C1 segment of cervical spinal cord (tissue), 14 donors: ENCODE measurements at regions not wholly inside any gene's neighbourhood (a gene's known extent, or its start where the extent isn't known, plus 50 kb on each side); places are given as distances from the start of the nearest gene placed in this dataset.
"Not testable (repeated sequence)": the region's sequence is repeated elsewhere in the genome, so short reads cannot be mapped to it uniquely, and the experiment has no call there.

ENCODE experiments used
- DNase-seq, 14 donors: peaks; one replicate each; lab custom pipeline; 2025; lab: John Stamatoyannopoulos, UW

GRCh38 chr10:4396401-4397283 is 429.4 kb upstream of the AKR1E2 start:
- DNase-seq = no peak

DNA sequence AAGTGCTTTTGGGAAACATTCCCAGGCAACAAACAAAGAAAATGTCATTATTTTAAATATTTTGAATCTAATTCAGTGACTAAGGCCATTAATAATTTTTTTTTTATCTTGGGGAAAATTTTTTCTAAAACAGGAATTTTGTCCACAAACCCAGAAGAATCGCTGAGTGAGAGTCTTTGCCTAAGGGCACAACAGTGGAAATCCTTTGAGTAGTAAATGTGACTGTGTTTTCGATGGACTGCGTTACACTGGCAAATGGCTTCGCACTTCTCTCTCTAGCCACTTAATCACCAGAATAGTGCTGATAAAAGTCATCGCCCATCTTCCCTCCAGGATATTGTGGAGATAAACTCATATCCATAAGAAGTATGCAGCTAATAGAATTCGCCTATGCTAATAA is 430.3 kb upstream of the AKR1E2 start:
- DNase-seq = no peak

GRCh38 chr10:4394455-4394854 is 431.6 kb upstream of the AKR1E2 start:
- not testable (repeated sequence) for DNase-seq

DNA sequence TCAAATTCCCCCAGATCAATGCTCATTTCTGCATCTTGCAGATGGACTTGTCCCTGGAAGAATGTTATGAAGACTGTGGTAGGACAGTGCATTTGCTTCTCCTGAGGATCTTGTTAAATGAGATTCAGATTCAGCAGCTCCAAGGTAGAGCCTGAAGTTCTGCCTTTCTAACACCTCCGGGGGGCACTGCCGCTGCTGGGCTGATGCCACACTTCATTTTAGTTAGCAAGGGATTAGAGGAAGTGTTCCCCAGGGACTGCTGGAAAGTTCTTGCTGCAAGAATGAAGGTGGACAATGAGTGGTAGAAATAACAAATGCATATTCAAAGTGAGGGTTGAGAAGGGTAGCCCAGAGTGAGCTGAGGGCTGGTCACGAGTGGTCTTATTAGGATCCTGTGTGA is 434.3 kb upstream of the AKR1E2 start:
- no peak for DNase-seq

DNA sequence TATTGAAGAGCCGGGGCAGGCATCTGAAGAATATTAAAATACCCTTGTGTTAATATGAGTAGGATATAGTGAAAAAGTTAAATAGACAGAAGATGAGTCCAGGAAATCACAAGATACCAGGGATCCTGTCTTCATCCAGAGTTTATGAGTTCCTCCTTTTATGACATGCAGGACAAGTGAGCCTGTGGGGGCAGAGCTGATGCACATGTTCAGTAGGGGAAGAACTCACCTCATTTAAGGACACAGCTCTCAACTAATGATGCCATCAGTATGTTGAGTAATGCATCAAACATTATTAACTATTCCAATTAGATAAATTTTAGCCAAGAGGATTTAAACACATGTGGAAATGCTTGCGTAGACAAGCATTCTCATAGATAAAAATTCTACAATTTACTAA is 435.8 kb upstream of the AKR1E2 start:
- no peak for DNase-seq

DNA sequence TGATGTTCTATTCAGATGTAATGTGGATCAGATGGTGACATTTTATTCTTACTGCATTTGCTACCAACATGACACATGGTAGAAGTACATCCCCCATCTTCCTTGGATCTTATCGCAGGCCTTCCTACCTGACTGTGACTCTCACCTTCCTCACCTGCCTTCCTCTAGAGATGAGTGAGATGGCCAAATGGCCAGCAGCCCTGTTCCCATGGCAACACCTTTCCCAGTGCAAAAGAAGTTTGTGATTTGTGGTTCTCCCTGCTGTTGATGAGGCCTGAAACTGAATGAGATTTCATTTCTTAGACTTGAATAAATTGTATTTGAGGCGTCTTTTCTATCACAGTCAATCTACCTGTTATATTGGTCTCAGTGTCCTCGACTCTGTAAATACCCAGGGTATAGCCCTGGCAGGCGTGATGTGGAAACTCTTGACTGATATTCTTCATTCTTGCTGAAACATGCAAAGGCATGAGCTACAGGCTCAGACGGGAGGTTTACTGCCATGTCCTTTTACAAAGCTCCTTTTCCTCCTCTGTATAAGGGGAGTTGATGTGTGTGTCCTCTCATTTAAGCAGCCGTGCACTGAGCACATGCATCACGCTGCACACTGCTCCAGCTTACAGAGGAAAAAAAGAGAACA is 440.7 kb upstream of the AKR1E2 start:
- DNase-seq = no peak

GRCh38 chr10:4384245-4384644 is 441.8 kb upstream of the AKR1E2 start:
- DNase-seq = no peak

- no peak for DNase-seq
Measured at GRCh38 chr10:4383651-4384098, 442.3 kb upstream of the AKR1E2 start.

DNA sequence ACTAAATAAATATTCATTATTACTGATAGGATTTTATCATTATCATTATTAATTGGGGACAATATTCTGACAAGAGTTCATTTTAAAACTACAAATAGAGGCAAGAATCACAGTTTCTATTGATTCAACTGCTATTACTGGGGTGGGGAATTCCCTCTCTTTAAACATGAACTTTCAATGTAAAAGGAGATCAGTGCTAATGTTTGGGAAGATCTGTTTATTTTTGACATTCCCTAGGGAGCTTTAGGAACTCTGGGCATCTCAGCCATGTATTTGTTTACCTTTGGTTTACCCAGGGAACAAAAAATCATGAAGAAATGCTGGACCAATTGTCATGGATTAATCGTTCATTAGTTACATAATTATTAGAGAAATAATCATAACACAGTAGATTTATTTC is 443.2 kb upstream of the AKR1E2 start:
- no peak for DNase-seq

DNA sequence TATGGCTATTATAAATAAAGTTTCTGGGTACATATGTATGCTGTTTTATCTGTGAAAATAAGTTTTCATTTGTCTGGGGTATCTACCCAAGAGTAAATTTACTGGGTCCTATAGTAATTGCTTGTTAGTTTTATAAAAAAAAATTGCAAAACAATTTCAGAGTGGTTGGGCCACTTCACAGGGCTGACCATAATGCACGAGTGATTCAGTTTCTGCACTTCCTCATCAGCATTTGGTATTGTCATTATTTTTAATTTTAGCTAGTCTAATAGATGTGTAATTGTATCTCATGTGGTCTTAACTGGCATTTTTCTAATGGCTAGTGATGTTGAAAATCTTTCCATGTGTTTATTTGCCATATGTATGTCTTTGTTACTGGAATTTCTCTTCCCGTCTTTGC is 452.4 kb upstream of the AKR1E2 start:
- no peak for DNase-seq

GRCh38 chr10:4373098-4373497 is 452.9 kb upstream of the AKR1E2 start:
- no peak for DNase-seq

GRCh38 chr10:4372601-4373000 is 453.4 kb upstream of the AKR1E2 start:
- no peak for DNase-seq

- no peak for DNase-seq
Measured at GRCh38 chr10:4371691-4372295, 454.2 kb upstream of the AKR1E2 start.

DNA sequence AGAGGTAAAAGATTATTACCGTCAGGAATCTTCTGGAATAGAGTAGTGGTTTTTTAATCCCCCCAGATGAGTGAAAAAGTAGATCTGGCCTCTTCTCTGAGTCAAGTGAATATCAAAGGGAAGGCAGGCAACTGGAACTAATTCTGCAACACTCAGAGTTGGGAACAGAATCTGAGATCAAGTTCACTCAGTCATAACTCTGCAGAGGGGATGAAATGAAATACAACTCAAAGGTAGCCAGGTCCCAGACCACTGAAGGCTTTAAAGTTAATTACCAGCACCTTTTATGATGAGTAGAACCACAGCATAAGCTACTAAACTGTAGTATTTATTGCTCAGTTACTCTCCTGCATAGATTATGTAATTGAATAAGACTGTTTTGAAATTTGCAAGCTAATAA is 455.6 kb upstream of the AKR1E2 start:
- no peak for DNase-seq

- DNase-seq = no peak
Measured at GRCh38 chr10:4361581-4361980, 464.4 kb upstream of the AKR1E2 start.

DNA sequence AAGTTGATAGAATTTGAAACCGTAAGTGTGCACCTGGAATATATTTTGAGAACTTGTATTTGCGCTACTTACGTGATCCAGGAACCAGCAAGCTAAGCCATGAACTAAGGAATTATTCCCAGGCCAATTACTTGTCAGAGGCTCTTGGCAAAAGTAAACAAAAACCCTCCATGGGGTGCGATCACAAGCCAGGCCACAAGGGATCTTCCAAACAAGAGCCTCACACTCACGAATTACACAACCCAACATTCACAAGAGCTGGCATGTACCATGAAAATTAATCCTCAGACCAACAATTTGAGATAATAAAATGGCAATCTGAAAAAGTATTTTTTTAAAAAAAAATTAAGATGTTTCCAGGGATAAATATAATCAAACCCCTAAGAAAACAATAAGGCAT is 467.0 kb upstream of the AKR1E2 start:
- no peak for DNase-seq

DNA sequence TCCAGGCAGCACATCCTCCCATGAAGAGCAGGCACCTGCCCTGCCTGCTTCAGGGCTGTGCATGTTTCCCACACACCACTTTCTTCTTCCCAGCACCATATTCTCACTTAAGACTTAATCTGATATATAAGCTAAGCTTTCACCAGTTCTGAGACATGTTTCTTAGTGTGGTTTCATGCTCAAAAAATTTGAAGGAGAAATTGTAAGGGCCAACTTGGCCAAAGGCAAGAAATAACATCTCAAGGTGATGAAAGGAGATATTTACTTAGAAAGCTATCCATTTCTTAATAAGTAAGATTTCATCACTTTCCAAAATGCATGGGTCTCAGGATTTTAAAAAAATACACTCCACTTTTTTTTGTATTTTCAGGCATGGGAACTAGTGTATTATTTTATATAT is 468.1 kb upstream of the AKR1E2 start:
- DNase-seq = no peak

DNA sequence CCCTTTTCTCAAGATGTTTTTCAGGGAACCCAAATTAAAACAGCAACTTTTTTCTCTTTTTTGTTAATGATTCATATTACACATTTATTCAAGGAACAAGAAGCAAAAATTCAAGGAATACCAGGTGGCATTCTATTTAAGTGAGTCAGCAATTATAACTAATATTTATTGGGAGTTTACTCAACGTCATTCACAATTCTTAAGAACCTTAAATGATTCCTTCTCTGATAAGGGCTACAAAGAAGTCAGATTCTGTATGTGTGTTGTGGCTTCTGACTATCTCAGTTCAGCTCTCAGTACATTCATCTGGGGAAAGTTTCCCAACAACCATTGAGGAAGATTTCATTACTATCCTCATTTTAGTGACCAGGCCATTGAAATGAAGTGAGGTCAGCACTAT is 470.7 kb upstream of the AKR1E2 start:
- DNase-seq = no peak

GRCh38 chr10:4354382-4354812 is 471.6 kb upstream of the AKR1E2 start:
- no peak for DNase-seq

GRCh38 chr10:4353964-4354363 is 472.0 kb upstream of the AKR1E2 start:
- DNase-seq = no peak

GRCh38 chr10:4353059-4353655 is 472.9 kb upstream of the AKR1E2 start:
- DNase-seq = no peak

GRCh38 chr10:4352414-4352961 is 473.5 kb upstream of the AKR1E2 start:
- DNase-seq = no peak
